Globus pallidus (tissue), 1 donor: ENCODE measurements at regions not wholly inside any gene's neighbourhood (a gene's known extent, or its start where the extent isn't known, plus 50 kb on each side); places are given as distances from the start of the nearest gene placed in this dataset.

Experiments
- DNase-seq: peaks from one replicate; pipeline ENCODE4 v3.0.0-alpha.2; 2015; ENCODE audit warnings: low spot score

GRCh38 chr14:97723819-97724218 is 926.6 kb downstream of the VRK1 start:
- DNase-seq: no peak

DNA sequence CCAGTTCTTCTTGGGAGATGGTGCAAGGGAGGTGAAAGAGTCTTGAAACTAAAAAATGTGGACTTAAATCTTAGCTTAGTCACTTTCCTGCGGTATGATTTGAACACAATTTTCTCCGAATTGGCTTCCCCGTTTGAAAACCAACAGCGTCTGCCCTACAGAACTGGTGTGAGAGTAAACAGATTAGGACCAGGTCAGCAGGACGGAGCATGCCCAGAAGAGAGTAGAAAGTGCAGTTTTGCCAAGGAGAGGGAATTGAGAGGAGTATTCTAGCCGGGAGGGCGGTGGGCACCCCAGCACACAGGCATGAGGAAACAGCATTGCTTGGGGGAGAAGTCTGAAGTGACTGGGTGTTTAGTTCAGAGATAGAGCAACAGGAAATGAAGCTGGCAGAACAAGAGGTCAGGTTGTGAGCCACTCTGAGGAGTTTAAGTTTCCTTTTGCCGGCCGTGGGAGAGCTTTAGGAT is 927.1 kb downstream of the VRK1 start:
- DNase-seq: no peak

GRCh38 chr14:97726676-97727075 is 929.5 kb downstream of the VRK1 start:
- DNase-seq: no peak

- no peak for DNase-seq
Observed at GRCh38 chr14:97730706-97731105, 933.5 kb downstream of the VRK1 start.

DNA sequence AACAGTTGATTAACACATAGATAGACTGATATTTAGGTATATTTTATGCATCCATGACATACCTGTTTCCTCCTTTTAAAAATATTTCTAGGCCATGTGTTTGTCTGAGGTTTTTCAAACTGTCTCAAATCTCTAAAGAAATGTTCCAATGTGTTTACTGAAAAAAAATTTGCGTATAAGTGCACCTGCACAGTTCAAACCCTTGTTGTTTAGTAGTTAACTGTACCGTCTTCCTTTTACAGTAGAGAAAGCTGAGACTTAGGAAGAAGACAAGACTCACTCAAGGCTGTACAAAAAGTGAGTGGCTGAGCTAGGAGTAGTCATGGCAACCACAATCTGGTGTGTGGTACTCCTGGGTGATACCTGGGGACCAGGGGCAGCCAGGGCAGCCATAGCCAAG is 934.6 kb downstream of the VRK1 start:
- DNase-seq: no peak

GRCh38 chr14:97747316-97747715 is 950.1 kb downstream of the VRK1 start:
- no peak for DNase-seq

- DNase-seq: no peak
Observed at GRCh38 chr14:97748616-97749015, 951.4 kb downstream of the VRK1 start.

DNA sequence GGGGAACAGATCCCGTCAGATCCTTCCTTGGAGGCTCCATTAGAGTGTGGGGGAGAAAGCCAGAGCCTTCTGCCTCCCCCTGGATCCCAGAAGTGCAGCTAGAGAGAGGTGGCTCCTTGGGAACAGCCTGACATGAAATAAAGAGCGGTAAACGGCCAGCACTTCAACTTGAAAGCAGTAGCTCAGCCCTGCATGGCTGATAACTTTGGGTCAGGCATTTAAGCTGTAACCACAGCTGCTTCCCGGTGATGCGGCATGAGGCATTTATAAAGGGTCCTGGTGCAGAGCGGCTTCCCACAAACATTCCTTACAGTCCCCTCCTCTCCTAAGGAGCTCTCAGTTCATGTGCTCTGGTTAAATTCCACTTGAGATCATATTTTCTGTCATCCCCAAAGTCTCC is 960.3 kb downstream of the VRK1 start:
- DNase-seq: no peak

GRCh38 chr14:97760050-97760449 is 962.9 kb downstream of the VRK1 start:
- no peak for DNase-seq

- DNase-seq: no peak
Observed at GRCh38 chr14:97762386-97762785, 965.2 kb downstream of the VRK1 start.

- DNase-seq: no peak
Observed at GRCh38 chr14:97771340-97772045, 974.3 kb downstream of the VRK1 start.

DNA sequence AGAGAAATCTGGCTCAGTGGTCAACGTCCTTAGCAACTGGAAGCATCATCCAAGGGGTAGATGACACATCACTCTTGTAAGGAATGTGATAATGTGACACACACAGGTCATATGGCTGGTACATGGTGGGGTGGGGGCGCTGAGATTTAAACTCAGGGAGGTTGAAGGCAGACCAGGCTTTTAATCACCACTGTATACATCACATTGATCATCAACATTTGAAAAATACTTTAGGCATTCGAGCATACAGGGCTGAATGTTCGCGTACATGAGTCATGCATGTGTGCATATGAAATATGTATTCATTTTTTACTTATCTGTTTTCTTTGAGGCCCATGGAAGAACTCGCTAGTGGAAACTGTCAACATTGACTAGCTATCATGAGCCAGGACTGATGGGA is 976.4 kb downstream of the VRK1 start:
- DNase-seq: no peak

DNA sequence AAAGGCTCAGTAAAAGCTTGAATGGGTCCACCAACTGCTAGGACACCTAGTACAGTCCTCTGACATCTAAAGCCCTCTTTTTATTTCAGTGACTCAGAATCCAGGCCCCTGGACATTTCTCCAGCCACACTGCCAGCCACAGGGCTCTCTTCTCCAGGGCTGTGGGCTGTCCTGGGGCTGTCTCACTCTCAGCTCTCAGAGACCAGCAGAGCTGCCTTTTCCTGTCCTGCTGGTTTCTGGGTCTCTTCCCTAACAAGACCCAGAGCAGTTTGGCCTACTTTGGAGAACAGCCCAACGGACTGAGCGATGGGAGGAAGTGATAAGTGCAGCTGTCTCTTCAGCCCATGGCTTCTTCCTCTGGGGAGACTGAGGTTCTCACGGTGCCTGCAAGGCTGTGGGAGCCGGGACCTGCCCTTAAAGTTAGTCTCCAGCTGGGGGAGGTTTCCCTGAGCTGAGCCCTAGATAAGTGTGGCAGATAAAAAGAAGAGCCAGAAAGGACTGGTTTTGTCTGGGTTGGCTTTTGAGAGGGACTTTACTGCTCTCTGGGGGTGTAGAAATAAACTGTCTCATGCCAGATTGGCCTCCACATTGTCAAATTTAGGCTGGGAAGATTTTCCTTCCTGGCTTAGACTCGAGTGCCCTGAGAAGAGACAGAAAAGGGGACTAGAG is 979.8 kb downstream of the VRK1 start:
- DNase-seq: no peak

GRCh38 chr14:97777622-97778355 is 980.6 kb downstream of the VRK1 start:
- no peak for DNase-seq

GRCh38 chr14:97779140-97779539 is 982.0 kb downstream of the VRK1 start:
- DNase-seq: no peak

DNA sequence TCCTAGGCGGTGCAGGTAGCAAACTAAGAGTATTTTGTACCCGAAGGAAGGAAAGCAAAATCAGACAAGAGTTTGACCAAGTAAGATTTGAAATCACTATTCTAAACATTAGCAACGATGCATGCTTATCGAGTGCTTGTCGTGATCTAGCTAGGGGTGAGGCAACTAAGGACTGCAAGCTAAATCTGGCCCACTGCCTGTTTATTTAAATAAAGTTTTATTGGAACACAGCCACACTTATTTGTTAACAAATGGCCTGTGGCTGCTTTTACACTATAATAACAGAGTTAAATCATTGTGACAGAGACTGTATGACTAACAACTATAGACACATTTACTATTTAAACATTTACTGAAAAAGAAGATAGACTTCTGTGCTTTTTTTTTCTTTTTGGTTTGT is 983.6 kb downstream of the VRK1 start:
- DNase-seq: no peak

DNA sequence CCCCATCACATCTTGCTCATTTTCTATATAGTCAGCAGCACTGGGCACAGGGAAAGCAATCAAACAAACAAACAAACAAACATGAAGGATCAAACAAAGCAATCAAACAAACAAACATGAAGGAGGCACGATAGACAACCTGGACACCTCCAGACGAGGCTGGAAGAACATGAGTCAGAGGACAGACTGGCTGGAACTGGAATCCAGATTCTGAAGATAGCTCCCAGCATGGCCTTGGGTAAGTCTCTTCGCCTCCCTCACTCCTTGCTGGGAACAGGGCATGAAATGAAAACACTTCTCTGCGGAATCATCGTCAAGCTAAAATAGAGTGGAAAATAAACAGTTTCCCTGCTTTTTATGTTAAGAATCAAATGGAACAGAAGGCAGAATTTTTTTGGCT is 984.8 kb downstream of the VRK1 start:
- DNase-seq: no peak

- no peak for DNase-seq
Observed at GRCh38 chr14:97782871-97783414, 985.8 kb downstream of the VRK1 start.

DNA sequence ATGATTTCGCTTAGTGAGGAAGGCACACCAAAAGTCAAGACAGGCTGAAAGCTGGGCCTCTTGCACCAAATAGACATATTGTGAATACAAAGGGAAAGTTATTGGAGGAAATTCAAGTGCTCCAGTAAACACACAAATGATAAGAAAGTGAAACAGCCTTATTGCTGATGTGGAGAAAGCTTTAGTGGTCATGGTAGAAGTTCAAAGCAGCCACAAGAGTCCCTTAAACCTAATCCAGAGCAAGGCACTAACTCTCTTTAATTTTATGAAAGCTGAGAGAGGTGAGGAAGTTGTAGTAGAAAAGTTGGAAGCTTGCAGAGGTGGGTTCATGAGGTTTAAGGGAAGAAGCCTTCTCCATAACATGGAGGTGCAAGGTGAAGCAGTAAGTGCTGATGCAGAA is 988.3 kb downstream of the VRK1 start:
- no peak for DNase-seq

DNA sequence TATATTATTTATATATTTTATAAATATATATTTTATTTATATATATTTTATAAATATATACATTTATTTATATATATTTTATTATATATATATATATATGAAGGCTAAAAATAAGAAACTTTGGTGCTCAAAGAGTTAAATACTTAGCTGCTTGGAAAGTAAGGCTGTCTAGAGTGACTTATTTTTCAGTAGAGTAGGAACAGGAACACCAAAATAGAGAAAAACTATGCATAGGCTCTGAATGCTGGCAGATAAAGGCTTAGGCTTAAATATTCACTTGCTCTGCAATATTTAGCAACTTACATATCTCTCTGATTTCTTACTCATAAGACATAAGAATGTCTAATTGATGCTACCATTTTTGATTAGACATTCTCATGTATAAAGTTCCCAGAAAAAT is 991.2 kb downstream of the VRK1 start:
- no peak for DNase-seq

DNA sequence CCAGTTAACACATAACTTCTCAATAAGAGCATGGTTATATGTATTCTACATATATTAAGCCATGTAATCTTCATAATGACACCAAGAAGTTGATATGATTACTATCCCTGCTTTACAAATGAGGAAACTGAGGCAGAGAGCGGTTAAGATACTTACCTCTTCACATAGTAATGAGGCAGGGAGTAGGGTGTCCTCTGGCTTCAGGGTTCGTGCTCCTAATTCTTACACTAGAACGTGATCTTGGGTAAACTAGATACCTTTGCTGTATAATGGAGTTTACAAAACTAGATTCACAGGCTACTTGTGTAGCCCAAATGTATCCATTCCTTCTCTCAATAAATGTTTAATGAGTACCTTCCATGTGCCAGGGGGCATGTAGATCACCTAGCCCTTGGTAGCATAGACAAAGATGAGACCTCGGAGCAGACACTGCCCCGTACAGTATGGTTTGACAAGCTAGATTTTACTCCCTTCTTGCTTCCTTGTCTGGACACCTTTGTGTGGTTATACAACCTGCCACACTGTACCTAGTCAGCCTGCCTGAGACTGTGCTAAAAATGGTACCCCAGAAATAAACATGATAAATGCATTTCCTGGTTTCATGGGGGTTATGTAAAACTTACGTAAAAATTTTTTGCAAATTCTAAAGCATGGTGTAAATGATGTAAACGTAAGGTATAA is 991.8 kb downstream of the VRK1 start:
- no peak for DNase-seq

- DNase-seq: no peak
Observed at GRCh38 chr14:97791072-97791471, 993.9 kb downstream of the VRK1 start.
